ENCODE measurements at regions not wholly inside any gene's neighbourhood (a gene's known extent, or its start where the extent isn't known, plus 50 kb on each side); places are given as distances from the start of the nearest gene placed in this dataset.
"Not testable (repeated sequence)": the region's sequence is repeated elsewhere in the genome, so short reads cannot be mapped to it uniquely, and the experiment has no call there.

DNA sequence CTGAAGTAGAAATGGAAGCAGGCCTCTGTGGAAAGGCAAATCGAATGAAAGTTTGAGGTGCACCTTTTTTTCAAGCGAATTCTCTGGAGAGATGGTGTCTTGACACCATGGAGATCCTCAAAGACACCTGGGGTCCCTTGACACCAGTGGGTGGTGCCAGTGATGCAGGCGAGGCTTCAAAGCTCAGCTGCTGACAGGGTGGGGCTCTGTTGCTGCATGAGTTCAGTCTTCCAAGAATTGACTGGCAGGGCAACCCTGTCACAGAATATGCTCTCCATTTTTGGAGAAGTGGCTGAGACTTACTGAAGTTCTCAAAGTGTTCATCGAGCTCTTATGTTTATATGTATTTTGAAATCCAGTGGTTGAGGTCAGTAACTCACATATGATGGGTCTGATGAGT, 1741.6 kb downstream of the SPATA31A7 start:
- TF ChIP-seq, protein P1, sequence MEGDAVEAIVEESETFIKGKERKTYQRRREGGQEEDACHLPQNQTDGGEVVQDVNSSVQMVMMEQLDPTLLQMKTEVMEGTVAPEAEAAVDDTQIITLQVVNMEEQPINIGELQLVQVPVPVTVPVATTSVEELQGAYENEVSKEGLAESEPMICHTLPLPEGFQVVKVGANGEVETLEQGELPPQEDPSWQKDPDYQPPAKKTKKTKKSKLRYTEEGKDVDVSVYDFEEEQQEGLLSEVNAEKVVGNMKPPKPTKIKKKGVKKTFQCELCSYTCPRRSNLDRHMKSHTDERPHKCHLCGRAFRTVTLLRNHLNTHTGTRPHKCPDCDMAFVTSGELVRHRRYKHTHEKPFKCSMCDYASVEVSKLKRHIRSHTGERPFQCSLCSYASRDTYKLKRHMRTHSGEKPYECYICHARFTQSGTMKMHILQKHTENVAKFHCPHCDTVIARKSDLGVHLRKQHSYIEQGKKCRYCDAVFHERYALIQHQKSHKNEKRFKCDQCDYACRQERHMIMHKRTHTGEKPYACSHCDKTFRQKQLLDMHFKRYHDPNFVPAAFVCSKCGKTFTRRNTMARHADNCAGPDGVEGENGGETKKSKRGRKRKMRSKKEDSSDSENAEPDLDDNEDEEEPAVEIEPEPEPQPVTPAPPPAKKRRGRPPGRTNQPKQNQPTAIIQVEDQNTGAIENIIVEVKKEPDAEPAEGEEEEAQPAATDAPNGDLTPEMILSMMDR (IDR thresholded peaks at IDR 0.05): not testable (repeated sequence)
- not testable (repeated sequence) for TF ChIP-seq EP300 (IDR thresholded peaks at IDR 0.05; ENCODE audit: borderline replicate concordance in 1 of 2, low read depth in 1 of 2, low read length in 1 of 2); RCOR1 (IDR thresholded peaks at IDR 0.05; ENCODE audit: low read length); NRF1 (IDR thresholded peaks at IDR 0.05; ENCODE audit: low read depth, low read length); SIN3A (IDR thresholded peaks at IDR 0.05; ENCODE audit: borderline replicate concordance, low read depth, low read length); RAD21 (IDR thresholded peaks at IDR 0.05; ENCODE audit: low read length); EZH2phosphoT487 (IDR thresholded peaks at IDR 0.05; ENCODE audit: borderline replicate concordance, low read depth); TCF12 (IDR thresholded peaks at IDR 0.05)
- TF ChIP-seq, protein P2, sequence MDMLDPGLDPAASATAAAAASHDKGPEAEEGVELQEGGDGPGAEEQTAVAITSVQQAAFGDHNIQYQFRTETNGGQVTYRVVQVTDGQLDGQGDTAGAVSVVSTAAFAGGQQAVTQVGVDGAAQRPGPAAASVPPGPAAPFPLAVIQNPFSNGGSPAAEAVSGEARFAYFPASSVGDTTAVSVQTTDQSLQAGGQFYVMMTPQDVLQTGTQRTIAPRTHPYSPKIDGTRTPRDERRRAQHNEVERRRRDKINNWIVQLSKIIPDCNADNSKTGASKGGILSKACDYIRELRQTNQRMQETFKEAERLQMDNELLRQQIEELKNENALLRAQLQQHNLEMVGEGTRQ (IDR thresholded peaks at IDR 0.05; ENCODE audit: borderline replicate concordance, low read depth, low read length): not testable (repeated sequence)
- TF ChIP-seq, protein P3, sequence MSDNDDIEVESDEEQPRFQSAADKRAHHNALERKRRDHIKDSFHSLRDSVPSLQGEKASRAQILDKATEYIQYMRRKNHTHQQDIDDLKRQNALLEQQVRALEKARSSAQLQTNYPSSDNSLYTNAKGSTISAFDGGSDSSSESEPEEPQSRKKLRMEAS (IDR thresholded peaks at IDR 0.05; ENCODE audit: low read depth): not testable (repeated sequence)
- TF ChIP-seq, protein P4, sequence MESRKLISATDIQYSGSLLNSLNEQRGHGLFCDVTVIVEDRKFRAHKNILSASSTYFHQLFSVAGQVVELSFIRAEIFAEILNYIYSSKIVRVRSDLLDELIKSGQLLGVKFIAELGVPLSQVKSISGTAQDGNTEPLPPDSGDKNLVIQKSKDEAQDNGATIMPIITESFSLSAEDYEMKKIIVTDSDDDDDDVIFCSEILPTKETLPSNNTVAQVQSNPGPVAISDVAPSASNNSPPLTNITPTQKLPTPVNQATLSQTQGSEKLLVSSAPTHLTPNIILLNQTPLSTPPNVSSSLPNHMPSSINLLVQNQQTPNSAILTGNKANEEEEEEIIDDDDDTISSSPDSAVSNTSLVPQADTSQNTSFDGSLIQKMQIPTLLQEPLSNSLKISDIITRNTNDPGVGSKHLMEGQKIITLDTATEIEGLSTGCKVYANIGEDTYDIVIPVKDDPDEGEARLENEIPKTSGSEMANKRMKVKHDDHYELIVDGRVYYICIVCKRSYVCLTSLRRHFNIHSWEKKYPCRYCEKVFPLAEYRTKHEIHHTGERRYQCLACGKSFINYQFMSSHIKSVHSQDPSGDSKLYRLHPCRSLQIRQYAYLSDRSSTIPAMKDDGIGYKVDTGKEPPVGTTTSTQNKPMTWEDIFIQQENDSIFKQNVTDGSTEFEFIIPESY (IDR thresholded peaks at IDR 0.05; ENCODE audit: borderline replicate concordance, low read depth): not testable (repeated sequence)
- TF ChIP-seq, protein P5, sequence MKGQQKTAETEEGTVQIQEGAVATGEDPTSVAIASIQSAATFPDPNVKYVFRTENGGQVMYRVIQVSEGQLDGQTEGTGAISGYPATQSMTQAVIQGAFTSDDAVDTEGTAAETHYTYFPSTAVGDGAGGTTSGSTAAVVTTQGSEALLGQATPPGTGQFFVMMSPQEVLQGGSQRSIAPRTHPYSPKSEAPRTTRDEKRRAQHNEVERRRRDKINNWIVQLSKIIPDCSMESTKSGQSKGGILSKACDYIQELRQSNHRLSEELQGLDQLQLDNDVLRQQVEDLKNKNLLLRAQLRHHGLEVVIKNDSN (IDR thresholded peaks at IDR 0.05; ENCODE audit: borderline replicate concordance, low read depth): not testable (repeated sequence)
